Neural cell (in vitro differentiated cells): ENCODE measurements at regions not wholly inside any gene's neighbourhood (a gene's known extent, or its start where the extent isn't known, plus 50 kb on each side); places are given as distances from the start of the nearest gene placed in this dataset.

ENCODE experiments used
- EP300 ChIP-seq: fragments of 450-650 bp; conservative IDR thresholded peaks from 2 replicates; pipeline ENCODE4 v1.6.1; 2014; ENCODE audit warnings: antibody characterized with exemption, mild to moderate bottlenecking, moderate library complexity; ENCODE audit not compliant: poor library complexity, severe bottlenecking
- EZH2 ChIP-seq: fragments of 200-600, 300-800 bp; shearing (Covaris generic), sonication (generic); IDR thresholded peaks from 2 replicates; pipeline ENCODE4 v1.6.1; 2014; ENCODE audit warnings: antibody characterized with exemption, low read length, borderline replicate concordance, mild to moderate bottlenecking; ENCODE audit not compliant: insufficient read depth, poor library complexity, severe bottlenecking
- POLR2AphosphoS5 ChIP-seq: IDR thresholded peaks from 2 replicates; pipeline ENCODE4 v1.6.1; 2012
- TAF1 ChIP-seq: IDR thresholded peaks from 2 replicates; pipeline ENCODE4 v1.6.1; 2012; ENCODE audit warnings: low read depth
- TF ChIP-seq, protein P1 (sequence below): fragments of 450-650 bp; IDR thresholded peaks from 2 replicates; pipeline ENCODE4 v1.5.1; 2014; ENCODE audit warnings: antibody characterized with exemption, mild to moderate bottlenecking, moderate library complexity; ENCODE audit not compliant: poor library complexity, severe bottlenecking
- TF ChIP-seq, protein P2 (sequence below): IDR thresholded peaks from 2 replicates; pipeline ENCODE4 v1.6.1; 2012; ENCODE audit warnings: borderline replicate concordance

DNA sequence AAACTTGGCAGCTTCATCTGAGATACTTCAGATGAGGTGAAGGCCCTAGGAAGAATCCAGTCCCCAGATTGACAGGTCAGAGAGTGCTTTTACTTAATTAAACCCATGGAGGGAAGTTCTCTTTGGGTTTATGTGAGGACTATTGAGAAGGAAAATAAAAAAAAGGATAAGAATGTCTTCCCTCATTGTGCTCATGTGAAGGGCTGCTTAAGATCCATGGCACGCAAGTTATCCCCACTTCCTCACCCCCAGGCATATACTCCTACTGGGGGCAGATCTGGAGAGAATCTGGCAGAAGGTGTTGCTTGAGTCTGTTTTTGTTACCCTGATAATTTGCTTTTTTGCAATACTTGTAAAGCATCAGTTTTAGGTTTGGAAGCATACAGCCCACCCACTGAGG, 322.9 kb upstream of the TFAP2D start:
- TF ChIP-seq POLR2AphosphoS5 (no peak), EZH2 (no peak), TAF1 (no peak), EP300 (no peak)
- TF ChIP-seq, protein P1, sequence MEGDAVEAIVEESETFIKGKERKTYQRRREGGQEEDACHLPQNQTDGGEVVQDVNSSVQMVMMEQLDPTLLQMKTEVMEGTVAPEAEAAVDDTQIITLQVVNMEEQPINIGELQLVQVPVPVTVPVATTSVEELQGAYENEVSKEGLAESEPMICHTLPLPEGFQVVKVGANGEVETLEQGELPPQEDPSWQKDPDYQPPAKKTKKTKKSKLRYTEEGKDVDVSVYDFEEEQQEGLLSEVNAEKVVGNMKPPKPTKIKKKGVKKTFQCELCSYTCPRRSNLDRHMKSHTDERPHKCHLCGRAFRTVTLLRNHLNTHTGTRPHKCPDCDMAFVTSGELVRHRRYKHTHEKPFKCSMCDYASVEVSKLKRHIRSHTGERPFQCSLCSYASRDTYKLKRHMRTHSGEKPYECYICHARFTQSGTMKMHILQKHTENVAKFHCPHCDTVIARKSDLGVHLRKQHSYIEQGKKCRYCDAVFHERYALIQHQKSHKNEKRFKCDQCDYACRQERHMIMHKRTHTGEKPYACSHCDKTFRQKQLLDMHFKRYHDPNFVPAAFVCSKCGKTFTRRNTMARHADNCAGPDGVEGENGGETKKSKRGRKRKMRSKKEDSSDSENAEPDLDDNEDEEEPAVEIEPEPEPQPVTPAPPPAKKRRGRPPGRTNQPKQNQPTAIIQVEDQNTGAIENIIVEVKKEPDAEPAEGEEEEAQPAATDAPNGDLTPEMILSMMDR, result no peak
- TF ChIP-seq, protein P2, sequence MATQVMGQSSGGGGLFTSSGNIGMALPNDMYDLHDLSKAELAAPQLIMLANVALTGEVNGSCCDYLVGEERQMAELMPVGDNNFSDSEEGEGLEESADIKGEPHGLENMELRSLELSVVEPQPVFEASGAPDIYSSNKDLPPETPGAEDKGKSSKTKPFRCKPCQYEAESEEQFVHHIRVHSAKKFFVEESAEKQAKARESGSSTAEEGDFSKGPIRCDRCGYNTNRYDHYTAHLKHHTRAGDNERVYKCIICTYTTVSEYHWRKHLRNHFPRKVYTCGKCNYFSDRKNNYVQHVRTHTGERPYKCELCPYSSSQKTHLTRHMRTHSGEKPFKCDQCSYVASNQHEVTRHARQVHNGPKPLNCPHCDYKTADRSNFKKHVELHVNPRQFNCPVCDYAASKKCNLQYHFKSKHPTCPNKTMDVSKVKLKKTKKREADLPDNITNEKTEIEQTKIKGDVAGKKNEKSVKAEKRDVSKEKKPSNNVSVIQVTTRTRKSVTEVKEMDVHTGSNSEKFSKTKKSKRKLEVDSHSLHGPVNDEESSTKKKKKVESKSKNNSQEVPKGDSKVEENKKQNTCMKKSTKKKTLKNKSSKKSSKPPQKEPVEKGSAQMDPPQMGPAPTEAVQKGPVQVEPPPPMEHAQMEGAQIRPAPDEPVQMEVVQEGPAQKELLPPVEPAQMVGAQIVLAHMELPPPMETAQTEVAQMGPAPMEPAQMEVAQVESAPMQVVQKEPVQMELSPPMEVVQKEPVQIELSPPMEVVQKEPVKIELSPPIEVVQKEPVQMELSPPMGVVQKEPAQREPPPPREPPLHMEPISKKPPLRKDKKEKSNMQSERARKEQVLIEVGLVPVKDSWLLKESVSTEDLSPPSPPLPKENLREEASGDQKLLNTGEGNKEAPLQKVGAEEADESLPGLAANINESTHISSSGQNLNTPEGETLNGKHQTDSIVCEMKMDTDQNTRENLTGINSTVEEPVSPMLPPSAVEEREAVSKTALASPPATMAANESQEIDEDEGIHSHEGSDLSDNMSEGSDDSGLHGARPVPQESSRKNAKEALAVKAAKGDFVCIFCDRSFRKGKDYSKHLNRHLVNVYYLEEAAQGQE, result no peak
